GM18502 (cell line): ENCODE measurements at regions not wholly inside any gene's neighbourhood (a gene's known extent, or its start where the extent isn't known, plus 50 kb on each side); places are given as distances from the start of the nearest gene placed in this dataset.
A peak's percentile ranks its signal among the peaks of the same experiment; 100 is the strongest.

ENCODE experiments used
- ATAC-seq: cut with Tn5 transposase; IDR thresholded peaks from one replicate; pipeline ENCODE4 v1.9.1; 2021; ENCODE audit warnings: mild to moderate bottlenecking; ENCODE audit not compliant: unreplicated experiment, poor library complexity

- no peak for ATAC-seq
Measured at GRCh38 chr2:13135856-13136255, 419.1 kb downstream of the TRIB2 start.

- ATAC-seq, result no peak
Measured at GRCh38 chr2:13137679-13138078, 420.9 kb downstream of the TRIB2 start.

GRCh38 chr2:13141315-13141714, 424.6 kb downstream of the TRIB2 start:
- ATAC-seq, result no peak

DNA sequence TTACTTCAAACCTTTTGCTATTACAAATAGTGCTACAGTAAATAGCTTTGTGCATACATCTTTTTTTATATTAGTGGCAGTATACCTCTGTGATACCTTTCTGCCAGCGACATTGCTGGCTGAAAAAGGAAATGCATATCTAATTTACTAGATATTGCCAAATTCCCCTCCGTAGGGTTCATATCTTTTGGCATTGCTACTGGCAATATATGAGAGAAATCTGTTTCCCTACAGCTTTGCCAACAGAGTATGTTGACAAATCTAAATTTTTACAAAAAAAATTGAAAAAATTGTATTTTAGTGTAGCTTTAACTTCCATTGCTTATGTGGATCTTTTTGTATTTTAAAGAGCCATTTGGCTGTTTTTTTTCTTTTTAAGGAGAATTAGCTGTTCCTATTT, 426.7 kb downstream of the TRIB2 start:
- ATAC-seq, result no peak

- no peak for ATAC-seq
Measured at GRCh38 chr2:13156916-13157315, 440.2 kb downstream of the TRIB2 start.

GRCh38 chr2:13158466-13158865, 441.7 kb downstream of the TRIB2 start:
- ATAC-seq, result no peak

DNA sequence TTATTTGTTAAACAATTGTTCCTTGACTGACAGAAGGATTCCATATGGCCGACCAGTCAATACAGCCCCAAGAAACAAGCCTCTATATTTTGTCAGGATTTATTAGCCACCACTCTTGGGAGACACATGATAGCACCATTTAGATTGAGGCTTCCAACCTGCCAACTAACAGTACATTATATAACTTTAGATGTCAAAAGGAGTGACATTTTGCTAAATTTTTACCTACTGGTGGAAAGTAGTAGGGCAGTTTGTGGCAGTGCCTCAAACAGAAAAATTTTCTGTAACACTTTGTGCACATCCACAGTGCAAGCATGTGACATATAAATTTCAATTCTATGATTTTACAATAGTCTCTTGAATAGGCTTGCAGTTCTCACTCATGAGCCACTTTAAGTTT, 464.0 kb downstream of the TRIB2 start:
- ATAC-seq, result no peak

DNA sequence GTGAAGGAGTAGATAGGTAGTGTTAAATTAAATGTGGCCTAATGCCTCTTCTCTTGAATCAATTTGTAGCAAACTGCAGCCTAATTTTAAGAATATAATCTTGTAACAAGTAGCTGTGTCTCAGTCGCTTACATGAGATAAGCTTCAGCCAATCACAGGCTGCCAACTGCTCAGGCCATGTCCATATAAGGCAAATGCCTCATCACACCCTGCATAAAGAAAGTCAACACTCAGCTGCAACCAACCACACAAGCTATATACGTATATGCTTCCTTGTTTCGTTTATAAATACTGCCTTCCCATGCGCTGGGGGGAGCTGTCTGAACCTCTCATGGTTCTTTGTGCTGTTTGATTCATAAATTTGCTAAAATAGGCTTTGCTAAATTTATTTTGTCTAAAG, 476.3 kb downstream of the TRIB2 start:
- ATAC-seq, result peak; percentile 89

GRCh38 chr2:13193900-13194299, 477.2 kb downstream of the TRIB2 start:
- peak; percentile 77 for ATAC-seq

DNA sequence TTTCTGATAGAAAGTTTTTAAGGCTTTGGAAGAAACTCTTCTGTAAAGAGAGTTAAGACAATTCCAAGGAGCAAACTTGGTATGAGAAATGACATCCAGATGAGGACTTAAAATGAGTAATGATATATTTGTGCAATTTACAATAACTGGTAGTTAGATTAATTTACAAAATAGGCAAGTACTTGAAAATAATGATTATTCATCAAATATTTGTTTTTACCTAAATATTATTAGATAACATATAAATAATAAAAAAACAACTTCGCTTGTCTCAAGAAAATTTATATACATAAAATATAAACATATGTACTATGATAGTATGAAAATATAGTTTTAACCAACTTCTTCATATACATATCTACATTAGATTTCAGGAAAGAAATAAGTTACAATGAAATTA, 478.5 kb downstream of the TRIB2 start:
- ATAC-seq, result no peak

DNA sequence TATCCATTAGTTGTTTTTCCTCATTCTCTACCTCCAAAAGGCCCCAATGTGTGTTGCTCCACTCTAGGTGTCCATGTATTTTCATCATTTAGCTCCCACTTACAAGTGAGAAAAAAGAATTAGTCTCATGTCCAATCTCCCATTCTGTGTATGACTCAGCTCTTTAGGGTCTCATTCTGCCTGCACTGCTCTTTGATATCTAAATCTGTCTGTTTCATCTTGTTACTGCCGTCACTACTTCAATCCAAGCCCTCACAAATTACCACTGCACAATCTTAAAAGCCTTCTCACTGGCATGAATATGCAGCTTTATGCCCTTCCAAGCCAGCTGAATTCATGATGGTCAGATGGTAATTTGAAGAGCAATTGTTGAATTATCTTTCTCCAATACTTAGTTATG, 480.5 kb downstream of the TRIB2 start:
- no peak for ATAC-seq

GRCh38 chr2:13201924-13202323, 485.2 kb downstream of the TRIB2 start:
- ATAC-seq, result no peak

- no peak for ATAC-seq
Measured at GRCh38 chr2:13212115-13212514, 495.4 kb downstream of the TRIB2 start.

- no peak for ATAC-seq
Measured at GRCh38 chr2:13218205-13218604, 501.5 kb downstream of the TRIB2 start.

DNA sequence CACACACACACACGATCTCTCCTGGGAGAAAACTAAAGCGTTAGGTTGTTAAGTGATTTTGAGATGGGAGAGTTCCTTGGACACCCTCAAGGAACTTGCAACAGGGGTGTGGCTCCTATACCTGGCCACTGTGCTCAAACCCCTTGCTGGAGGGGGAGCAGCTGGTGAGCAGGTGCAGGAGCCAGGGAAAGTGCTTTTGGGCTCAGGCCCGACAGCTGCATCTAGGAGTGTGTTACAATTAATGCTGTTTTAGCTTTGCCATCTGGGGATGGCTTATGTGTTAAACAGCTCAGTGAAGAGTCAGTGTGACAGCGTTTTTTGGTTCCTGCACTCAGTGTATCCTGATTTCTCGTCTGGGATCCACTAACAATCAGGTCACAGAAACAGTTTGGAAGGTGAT, 510.8 kb downstream of the TRIB2 start:
- no peak for ATAC-seq

GRCh38 chr2:13230221-13230620, 513.5 kb downstream of the TRIB2 start:
- no peak for ATAC-seq

GRCh38 chr2:13240061-13240460, 523.3 kb downstream of the TRIB2 start:
- ATAC-seq, result peak; percentile 59

DNA sequence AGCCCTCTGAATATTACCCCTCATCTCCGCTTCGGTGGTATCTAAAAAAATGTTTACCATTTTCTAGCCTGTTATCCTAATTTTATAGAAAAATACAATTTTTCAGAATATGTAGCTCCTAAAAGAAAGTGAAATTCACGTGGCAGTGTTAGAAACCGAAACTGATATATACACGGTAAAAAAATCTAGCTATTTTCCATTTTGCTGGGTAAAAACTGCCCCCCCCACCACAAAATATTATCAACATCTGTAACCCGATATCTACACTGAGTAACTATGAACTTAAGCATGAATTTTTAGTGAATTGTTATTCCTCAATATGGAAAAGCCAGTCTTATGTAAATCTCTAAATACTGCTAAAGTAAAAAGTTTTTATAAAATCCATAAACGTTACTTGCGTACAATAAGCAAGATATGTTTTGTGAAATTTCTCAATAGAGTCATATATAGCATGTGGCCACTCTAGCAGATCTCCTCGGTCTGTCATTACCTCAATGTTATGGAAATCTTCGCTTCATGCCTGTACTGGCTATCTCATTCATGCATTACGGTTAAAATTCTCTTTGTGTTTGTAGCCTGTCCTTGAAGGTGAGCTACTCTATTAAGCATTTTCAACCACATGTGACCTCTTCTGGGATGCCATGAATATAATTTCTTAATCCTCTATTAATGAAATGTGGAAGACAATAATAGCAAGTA, 524.2 kb downstream of the TRIB2 start:
- ATAC-seq, result peak; percentile 58

- no peak for ATAC-seq
Measured at GRCh38 chr2:13252615-13253014, 535.9 kb downstream of the TRIB2 start.

DNA sequence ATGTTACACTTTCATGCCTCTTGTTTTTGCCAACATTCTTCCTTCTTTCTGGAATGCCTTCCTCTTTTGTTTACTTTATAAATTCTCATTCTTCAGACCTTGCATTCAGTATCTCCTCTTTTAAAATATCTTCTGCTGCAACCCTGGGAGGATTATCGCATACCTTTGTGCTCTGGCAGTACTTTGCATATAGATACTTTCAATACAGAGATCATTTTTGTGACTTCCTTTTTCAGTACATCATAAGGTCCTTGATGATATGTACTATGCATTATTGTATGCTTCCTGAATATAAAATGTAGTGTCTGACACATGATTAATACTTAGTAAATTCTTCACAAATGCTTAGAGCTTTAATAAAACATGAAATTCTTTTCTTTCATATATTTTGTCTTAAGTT, 538.7 kb downstream of the TRIB2 start:
- peak; percentile 50 for ATAC-seq

DNA sequence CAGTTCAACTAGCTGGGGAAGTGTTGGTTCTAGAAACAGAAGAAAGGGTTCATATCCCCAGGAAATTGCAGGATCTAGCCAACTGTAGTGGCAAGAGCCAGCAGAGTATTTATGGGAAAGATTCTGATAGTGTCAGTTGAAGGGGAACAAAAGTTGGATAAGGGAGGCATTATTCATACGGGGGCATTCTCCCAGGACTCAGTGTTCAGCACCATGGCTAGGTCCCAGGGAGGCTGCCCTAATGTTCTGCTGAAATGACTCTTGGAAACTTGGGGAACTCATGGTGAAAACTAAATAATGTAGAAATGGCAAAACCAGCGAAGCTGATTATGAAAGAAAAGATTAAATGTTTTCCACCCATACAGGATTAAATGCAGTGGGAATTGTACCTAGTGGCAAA, 543.7 kb downstream of the TRIB2 start:
- ATAC-seq, result no peak

DNA sequence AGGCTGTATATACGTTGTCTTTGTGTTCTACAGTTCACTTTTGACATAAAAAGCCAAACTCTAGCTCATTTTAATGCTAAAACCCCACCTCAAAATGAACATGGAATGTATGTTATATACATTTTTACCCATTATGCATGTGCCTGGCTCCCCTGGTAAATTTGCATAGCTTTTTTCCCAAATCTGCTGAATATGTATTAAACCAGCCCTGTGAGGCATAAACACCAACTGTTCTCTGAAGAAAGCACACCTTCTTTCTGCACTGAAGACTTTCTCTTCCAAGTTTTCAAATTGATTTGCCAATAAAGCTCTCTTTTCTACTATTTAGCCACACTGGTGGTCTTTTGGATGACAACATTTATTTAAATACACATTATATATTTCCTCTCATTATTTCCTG, 549.4 kb downstream of the TRIB2 start:
- no peak for ATAC-seq

DNA sequence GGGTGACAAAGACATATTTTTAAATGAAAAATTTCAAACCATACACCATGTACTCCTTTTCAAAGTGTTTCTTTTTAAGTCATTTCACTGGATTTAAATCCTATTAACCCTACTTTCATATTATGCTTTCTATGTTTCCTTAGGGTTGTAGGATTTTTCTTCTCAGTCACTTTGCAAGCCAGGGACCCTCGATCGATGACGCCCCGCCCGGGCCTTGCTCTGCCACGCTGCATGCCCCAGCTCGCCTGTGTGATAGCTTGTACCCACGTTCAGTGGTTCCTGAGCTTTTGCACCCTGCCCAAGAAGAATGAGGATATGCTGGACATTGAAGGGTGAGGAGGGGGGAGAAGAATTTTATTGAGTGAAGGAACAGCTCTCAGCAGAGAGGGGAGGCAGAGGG, 568.0 kb downstream of the TRIB2 start:
- ATAC-seq, result no peak
